Epithelial cell of proximal tubule (primary cell): ENCODE measurements at regions not wholly inside any gene's neighbourhood (a gene's known extent, or its start where the extent isn't known, plus 50 kb on each side); places are given as distances from the start of the nearest gene placed in this dataset.

Experiments used
- DNase-seq: peaks from one replicate; pipeline ENCODE4 v3.0.0-alpha.2; 2011; ENCODE audit warnings: low read depth
- H3K4me3 ChIP-seq: 2 replicates; pipeline ENCODE4 v1.5.1; 2011; ENCODE audit warnings: low read depth, mild to moderate bottlenecking, low read length
- TF ChIP-seq, protein P1 (sequence below): conservative IDR thresholded peaks from 2 replicates; pipeline ENCODE4 v1.5.1; 2012; ENCODE audit warnings: low read depth, mild to moderate bottlenecking, low read length

DNA sequence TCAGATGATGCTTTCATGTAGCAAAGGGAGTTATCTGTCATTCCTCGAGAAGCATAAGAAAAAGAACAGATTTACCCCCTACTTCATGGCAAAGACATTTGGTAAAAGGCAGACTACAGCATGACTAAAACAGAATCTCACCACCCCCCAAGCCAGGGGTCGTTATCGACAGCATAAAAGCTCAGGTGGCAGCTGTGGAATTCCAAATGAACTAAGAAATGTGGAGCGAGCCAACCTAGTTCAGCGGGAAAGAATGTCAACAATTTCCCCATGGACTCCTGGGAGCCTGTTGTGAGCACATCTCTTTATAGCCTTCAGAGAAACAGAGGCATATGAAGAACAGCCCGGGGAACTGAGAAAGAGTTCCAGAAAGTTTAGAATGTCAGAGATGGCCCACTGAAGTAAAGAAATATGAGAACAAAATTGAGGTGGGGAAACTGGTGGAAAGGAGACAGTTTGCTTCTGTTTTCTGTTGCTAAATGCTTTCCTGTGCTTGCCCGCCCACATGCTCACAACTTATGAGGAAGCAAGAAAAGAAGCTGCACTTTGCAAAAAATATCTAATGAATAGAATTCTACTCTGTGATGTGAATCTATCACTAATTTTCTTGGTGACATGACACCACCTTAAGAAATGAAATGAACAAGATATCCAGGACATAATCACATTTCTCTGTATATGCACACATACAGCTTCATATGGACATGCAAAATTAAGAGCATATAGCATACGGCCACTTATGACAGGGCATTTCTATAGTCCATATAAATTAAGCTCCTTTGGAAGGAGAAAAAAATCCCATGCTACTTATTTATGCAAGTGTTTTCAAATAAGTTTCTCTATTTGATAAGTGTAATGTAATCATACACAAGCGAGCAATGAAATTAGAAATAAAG lies 135.3 kb upstream of the MID1 start:
- DNase-seq = peak; percentile 59
- no peak overlapping the region for H3K4me3 ChIP-seq
- TF ChIP-seq, protein P1, sequence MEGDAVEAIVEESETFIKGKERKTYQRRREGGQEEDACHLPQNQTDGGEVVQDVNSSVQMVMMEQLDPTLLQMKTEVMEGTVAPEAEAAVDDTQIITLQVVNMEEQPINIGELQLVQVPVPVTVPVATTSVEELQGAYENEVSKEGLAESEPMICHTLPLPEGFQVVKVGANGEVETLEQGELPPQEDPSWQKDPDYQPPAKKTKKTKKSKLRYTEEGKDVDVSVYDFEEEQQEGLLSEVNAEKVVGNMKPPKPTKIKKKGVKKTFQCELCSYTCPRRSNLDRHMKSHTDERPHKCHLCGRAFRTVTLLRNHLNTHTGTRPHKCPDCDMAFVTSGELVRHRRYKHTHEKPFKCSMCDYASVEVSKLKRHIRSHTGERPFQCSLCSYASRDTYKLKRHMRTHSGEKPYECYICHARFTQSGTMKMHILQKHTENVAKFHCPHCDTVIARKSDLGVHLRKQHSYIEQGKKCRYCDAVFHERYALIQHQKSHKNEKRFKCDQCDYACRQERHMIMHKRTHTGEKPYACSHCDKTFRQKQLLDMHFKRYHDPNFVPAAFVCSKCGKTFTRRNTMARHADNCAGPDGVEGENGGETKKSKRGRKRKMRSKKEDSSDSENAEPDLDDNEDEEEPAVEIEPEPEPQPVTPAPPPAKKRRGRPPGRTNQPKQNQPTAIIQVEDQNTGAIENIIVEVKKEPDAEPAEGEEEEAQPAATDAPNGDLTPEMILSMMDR = no peak

DNA sequence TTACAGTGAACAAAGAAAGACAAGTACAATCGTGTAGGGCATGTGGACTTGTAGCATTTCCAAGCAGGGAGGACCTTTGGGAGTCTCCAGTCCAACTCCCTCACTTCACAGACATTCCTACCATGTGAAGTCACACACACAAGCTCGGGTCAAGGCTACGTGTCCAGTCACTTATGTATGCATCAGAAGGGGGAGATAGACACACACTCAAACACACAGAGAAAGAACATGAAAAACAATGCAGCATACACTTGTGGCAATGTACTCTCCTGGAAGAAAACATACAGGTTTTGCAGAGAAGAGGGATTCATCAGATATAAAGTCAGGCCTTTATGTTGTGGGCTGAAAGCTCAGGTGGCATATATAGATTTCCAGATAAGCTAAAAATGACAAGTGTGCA lies 136.1 kb upstream of the MID1 start:
- H3K4me3 ChIP-seq = no peak overlapping the region
- peak; percentile 76 for DNase-seq
- TF ChIP-seq, protein P1 = no peak

DNA sequence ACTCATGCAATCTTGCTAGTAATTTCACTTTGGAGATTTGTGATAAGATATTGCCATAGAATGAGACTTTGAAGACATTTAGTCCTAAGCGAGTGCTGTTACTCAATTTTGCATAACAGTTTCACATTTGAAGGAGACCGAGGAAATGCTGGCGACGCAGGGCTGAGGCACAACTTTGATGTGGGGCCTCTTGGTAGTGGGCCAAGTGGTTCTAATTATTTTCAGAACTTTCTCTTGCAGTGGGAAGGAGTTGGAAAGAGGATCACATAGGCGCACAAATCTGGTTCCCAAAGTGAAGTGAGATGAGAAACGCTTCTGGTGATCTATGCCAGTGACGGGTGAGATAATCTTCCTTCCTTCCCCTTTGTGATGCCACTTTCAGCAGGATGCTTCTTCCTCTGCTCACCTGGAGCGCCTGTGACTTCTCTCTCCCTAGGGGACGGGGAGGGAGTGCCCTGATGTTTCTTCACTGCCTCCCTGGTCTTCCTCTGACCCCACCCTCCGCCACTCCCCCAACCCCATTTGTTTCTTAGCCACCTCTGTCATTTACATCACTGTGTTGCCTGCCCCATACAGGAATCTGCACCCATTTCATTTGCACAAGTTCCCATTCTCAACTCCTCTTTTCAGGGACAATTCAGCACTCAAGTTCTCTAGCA lies 138.9 kb upstream of the MID1 start:
- no peak for DNase-seq
- H3K4me3 ChIP-seq = no peak overlapping the region
- TF ChIP-seq, protein P1 = no peak

DNA sequence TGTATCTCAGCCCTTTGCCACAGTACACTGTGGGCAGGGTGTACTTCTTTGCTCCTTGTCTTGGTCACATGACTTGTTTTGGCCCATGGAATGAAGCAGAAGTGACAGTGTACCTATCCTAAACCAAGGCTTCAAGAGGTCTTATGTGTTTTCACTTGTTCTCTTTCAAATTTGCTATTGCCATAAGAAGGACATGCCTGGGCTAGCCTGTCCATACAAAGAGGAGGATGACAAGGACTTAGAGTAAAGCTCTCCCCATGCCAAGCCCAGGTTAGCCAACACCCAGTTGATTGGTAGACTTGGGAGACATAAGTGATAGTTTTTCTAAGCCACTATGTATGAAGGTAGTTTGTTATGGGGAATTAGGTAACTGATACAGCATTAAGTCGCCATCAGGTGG lies 141.1 kb upstream of the MID1 start:
- TF ChIP-seq, protein P1 = no peak
- DNase-seq = no peak
- H3K4me3 ChIP-seq = no peak overlapping the region

DNA sequence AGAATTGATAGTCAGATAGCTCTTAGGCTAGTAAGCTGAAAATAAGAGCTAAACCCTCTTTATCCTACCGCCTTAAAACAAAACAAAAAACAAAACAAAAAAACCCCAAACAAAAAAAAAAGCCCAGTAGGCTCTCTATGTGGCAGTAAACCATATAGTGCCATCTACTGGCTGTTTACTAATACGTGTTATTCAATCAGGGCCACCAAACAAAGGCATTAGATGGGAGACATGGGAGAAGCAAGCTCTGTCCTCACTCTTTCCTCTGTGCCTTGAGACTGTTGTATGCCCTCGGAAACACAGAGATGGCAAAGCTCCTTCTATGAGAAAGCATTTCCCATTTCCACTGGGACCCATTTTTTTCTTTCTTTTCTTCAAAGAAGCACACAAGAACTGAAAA lies 148.8 kb upstream of the MID1 start:
- DNase-seq = no peak

DNA sequence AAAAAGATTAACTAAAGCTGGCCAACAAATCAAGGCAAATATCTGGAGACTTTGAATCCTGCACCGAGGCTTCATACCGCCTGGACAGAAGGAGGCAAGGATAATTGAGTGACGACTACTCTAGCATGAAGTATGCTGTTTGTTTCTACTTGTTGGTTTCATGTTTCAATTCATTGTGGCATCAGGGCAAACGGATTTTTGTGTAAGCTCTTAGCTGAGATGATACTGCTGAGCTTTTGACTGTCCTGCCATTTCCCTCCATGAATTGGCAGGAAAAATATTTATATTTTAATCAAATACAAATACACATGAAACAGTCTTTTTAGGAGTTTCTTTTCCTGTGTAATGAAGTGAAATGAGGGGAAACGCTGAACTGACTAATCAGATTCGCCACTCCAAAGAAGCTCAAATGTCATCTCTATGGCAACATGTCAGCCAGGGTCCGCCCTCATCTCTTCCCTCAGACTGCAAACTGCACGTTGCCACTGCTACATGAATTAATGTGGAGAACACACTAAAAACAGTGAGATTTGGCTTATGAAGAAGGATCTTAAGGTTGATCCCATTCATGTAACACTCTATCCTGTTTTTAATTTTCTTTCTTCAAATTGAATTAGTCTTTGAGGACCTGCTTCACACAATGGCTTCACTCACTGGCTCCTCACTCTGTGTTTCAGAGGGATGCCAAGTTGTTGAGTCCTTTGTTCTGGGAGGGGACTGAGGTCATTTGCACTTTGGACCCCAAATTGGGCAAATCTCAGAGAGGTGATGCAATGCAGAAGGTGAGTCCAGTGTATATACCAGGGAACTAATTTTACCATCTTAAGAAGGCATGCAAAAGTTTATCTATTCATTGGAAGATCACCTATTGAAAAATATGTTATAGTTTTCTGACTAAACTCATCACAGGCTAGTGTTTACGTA lies 149.6 kb upstream of the MID1 start:
- TF ChIP-seq, protein P1 = no peak
- peak overlapping the region; percentile 24 for H3K4me3 ChIP-seq
- DNase-seq = no peak

More for the DNA sequence above, 148.8 kb upstream of the MID1 start:
- peak overlapping the region; percentile 24 for H3K4me3 ChIP-seq
- TF ChIP-seq, protein P1 = peak; percentile 57
